GM21576 (cell line): ENCODE measurements at regions not wholly inside any gene's neighbourhood (a gene's known extent, or its start where the extent isn't known, plus 50 kb on each side); places are given as distances from the start of the nearest gene placed in this dataset.

Source experiments
- ATAC-seq: cut with Tn5 transposase; IDR thresholded peaks from one replicate; pipeline ENCODE4 v1.9.1; 2021; ENCODE audit warnings: mild to moderate bottlenecking, moderate library complexity; ENCODE audit not compliant: unreplicated experiment

DNA sequence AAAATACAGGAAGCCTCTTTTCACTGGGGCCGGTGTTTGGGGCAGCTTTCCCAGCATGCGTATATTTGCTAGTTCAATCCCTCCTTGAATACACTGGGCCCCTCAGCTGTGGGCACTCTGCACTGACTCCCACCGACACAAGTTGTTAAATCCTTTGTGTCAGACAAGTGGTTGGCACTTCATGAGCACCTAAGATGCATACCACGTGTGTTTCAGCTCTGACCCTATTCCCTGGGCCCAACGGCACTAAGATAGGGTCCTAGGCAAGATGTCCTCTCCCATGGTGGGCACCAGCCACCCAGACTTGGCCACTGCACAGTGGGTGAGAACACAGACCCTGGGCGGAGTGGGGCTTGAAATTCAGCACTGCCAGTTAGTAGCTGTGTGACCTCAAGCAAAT lies 173.8 kb downstream of the BCL11B start:
- ATAC-seq: no peak

DNA sequence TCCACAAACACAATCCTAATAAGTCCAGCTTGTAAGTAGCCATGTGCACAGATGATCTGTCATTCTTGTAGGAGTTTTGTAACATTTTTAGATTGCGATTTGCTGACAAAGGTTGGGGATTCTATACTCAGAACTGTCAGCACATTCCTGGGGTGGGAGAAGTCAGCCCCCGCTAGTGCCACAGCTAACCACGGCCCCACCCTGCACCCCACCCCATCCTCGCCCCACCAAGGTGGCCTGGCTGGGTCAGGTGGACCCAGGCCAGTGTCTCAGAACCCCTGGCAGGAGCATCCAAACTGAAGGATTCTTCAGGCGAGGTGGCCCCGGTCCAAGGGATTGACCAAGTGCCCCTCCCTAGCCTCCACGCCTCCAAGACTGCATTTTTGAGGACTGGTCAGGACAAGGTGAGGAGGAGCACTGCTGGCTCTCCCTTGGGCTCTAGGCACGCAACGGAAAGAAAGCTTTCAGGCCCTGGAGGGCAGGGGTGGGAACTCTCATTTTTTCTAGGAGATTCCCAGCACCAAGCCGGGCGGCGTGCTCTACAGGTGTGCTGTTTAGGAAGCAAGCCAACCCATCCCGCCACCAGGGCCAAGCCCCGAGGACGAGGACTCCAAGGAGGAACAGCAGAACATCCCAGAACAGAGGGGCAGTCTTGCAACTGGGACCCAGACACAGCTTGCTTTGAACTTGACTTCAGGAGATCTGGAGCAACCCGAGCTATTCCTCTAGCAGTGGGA lies 172.8 kb downstream of the BCL11B start:
- no peak for ATAC-seq

DNA sequence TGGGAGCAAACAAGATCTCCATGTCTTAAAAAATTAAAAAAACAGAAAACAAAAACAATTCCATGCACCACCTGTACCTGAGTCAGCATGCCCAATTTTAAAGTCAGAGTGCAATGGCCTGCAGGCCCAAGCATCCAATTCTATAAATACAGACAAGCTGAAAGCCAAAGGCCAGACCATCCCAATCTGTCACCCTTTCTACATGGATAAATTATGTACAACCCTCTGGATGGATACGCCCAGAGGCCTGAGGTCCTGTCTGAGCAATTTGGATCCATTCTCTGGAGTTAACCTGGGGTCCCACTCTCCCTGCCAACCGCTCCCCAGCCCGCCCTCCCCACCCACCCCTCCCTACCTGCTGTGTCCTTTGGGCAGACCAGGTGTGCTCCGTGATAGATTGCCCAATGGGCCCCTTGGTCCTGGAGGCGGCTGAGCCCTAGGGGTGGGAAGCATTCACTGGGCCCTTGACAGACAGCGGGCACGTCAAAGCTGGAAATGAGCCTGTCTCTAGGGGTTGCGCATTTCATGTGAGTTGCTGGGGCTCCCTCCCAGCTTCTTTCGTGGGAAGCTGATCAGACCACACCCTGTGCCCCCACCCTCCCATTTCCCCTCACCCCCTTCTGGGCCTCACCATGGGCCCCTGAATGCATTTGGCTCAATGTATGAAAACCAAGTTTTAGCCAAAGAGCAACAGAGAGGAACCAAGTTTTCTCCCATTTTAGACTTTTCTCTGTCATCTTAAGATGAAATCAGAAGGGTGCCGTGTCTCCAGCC lies 171.3 kb downstream of the BCL11B start:
- no peak for ATAC-seq

DNA sequence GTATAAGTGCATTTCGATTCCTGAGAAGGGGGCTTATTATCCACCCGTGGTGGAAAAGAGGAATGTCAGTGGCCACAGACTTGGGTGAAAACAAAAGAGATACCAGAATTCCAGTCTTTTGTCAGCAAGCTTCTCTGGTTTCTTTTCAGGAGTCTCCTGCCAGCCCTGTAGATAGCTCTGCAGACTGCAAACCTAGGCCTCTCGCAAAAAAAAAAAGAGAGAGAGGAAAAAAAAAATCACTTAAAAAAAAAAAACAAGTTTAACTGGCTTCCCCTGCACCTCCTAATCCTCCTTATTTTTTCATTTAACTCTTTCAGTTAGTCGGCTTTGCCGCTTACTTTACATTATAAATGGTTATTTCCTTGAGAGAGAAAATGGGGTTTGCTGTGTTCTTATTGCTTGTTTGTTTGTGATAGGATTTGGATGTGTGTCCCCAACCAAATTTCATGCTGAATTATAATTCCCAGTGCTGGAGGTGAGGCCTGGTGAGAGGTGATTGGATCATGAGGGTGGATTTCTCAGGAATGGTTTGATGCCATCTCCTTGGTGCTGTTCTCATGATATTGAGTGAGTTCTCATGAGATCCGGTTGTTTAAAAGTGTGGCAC lies 170.0 kb downstream of the BCL11B start:
- ATAC-seq: no peak

DNA sequence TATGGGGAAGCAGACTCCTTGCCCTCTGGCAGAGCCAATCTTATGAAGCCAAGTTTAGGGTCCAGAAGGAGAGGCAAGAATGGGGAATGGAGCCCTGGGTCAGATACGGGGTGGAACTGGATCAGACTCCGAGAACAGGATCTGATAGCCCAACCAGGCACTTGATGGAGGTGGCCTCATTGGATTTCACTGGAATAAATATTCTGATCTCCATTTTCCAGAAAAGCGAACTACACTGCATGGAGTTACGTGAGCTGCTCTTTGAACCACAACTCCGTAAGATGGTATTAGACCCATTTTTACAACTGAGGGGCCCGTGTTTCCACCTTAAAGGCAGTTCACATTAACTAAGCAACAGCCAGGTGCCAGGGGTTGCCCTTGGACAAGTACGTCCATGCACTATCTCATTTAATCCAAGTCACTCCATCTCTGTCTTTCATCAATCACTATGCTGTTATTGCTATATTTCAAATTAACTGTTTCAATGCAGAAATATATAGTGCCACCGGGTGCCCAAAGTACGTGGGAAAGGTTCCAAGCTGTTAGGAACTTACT lies 155.2 kb downstream of the BCL11B start:
- ATAC-seq: no peak

DNA sequence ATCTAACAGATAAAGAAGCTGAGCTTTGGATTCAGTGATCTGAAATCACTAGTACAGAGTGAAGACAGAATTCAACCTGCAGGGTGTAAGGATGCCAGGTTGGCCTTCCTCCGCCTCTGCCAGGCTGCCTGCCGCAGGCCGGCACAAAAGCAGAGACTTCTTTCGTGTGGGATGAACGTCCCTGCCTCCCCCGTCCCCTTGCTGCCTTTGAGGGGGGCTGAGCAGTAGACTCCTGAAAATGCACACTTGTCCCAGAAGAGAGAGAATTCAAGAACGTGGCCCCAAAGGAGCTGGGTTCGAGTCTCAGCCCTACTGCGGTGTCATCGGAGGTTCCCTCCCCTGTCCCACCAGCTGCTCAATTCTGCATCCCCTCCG lies 154.3 kb downstream of the BCL11B start:
- ATAC-seq: no peak

DNA sequence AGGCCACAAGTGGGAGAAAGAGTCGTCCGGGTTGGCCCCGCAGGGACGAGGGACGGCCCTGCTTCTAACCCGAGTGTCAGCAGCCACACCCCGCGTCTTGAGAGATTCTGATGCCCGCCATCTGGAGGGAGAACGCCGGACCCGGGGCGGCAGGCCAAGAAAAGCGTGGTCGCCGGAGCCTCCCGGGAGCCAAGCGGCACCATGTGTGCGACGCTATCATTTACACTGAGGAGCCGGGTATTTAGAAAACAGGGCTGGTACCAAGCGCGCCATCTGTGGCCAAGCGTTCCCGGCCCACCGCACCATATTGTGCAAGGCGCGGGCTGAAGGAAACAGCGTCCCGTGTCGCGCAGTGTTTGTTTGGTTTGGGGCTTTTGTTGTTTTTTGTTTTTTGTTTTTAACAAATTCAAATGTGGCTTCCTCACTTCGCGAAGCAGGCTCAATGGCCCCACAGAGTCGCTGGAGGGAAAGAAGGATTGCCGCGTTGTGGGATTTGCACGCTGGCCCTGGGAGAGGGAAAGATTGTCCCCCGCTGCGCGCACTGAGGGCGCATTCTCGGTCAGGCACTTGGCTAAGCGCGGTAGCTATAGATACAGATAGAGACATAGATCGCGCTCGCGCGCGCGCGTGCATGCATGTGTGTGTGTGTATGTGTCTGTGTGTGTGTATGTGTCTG lies 153.8 kb downstream of the BCL11B start:
- ATAC-seq: no peak

DNA sequence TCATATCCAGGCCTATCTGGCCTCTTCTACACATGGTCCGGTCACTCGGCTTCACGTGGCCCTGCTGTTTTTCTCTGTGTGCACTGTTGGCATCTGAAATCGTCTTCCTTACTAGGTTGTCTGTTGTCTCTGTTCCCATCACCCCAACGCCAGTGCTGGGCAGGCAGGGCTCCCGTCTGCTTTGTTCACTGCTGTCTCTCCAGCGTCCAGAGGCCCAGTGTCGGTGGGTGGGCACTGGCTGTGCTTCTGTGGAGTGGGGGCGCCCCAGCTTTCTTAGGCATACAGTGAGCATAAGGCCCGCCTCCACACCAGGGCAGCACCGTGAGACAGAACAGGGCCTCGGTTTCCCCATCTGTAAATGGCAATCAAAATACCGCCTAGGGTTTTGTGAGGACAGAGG lies 153.1 kb downstream of the BCL11B start:
- ATAC-seq: no peak
